HG03521 (cell line): ENCODE measurements at regions not wholly inside any gene's neighbourhood (a gene's known extent, or its start where the extent isn't known, plus 50 kb on each side); places are given as distances from the start of the nearest gene placed in this dataset.
"Not testable (repeated sequence)": the region's sequence is repeated elsewhere in the genome, so short reads cannot be mapped to it uniquely, and the experiment has no call there.

Experiments used
- ATAC-seq: cut with Tn5 transposase; IDR thresholded peaks from one replicate; pipeline ENCODE4 v1.9.1; 2021; ENCODE audit warnings: mild to moderate bottlenecking, moderate library complexity; ENCODE audit not compliant: unreplicated experiment

DNA sequence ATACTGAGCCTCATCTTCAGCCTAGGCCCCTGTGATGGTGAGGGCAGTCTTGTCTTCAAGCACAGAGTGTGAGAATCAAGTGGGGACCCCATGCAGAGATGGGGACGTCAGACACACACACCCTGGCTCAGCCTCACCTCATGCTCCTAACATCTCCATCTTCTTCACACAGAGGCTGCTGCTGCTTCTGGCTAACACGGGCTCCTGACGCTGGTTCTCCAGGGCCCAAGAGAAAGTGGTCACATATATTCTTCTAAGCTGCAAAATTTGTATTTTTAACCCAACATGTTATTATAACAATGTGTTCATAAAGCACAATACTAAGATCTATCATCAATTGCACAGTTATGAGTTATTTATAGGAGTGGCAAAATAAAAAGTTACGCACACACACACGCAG lies 101.2 kb downstream of the VPREB1 start:
- ATAC-seq: no peak

DNA sequence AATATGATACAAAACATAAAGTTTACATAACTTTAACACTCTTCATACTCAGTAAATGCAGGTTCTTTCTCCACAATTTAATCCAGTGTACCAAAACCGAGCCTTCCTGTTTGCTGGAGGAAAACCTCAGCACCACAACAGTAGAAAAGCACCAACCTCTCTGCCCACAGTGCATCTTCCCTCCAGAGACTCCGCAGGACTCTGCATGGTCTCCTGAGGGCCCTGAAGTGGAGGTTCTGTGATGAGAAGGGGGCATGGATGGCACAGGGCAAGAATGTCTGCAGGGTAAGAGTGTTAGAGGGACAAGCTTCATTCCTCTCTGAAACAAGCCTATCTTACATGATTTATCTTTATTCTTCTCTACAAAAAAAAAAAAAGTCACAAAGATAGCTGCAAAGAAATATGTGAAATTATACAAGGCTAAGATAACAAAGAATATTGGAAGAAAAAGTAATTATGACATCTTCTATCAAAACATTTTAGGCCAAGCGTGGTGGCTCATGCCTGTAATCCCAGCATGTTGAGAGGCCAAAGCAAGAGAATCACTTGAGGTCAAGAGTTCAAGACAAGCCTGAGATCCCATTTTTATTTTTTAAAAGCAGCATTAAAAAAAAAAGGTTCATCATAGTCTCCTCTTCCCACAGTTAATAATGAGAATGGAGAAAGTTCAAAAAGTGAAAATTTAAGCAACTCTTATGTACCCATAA lies 102.0 kb downstream of the VPREB1 start:
- no peak for ATAC-seq

DNA sequence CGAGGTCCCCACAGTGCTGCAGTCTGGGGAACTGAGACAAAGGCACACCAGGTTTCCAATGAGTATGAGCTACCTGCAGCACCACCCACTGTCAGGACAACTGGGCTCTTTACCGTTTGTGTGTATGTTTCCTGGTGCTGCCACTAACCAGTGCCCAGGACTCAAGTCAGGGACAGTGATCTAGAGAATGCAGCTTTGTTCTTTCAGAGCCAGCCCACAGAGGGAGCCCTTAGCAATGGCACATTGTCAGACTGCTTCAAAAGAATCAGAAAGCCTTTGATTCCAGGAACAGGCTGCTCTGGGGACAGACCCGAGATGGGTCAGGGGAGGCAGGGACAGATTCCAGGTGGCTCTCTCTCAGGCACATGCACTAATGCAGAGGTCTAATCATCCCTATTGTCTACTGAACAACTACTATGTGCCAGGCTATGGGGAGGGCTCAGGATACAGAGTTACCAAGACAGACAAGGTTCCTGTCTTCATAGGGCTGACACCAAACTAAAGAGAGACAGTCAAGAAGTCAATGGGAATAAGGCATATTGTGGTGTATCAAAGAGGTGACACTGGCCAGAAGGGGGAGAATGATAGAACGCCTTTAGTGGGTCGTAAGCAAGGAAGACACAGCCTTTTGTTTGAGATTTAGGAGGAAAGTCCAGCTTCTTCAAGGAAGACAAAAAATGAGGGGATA lies 103.7 kb downstream of the VPREB1 start:
- ATAC-seq: no peak

DNA sequence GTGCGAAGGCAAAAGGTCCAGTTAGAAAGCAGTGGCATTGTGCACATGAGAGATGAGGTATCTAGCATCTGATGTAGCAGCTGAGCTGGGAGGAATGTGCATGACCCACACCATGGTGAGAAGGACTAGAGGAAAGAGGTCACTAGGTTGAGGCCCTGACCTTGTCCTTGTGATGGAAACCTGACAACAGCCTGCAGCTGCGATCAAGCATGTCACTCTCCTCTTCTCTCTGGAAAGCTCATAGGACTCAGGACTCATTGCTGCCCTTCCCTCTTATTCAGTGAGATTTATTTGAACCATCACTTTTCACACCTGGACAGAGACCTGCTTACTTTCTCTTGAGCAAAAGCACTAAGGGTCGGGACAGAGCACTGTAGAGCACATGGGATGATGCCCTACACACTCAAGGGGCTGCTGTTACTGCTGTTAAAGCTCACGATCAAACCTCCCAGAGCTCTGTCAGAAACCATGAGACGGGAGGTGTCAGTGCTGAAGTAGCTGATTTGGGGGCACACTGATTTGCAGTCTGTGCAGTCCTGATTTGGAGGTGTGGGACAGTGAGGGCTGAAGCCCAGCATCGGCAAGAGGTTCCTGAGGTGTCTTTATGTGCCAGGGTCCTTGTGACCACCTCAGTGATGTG lies 104.3 kb downstream of the VPREB1 start:
- ATAC-seq: no peak

DNA sequence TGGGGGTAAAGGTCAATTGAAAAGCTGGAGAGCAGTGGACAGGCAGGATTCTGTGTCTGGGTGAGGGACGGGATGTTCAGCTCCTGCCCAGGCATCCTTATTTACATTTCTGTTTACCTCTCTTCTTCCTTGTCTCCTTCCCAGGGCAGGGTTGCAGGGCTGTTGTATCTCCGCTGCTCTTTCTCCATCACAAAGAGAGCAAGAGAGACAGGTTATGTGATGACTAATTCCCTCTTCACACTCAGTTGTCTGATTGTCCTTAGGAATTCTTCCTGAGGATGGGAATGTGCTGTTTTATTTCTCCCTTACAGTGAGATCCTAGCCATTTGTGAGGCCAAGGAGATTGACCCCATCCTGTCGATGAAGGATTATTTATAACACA lies 104.9 kb downstream of the VPREB1 start:
- ATAC-seq: no peak

DNA sequence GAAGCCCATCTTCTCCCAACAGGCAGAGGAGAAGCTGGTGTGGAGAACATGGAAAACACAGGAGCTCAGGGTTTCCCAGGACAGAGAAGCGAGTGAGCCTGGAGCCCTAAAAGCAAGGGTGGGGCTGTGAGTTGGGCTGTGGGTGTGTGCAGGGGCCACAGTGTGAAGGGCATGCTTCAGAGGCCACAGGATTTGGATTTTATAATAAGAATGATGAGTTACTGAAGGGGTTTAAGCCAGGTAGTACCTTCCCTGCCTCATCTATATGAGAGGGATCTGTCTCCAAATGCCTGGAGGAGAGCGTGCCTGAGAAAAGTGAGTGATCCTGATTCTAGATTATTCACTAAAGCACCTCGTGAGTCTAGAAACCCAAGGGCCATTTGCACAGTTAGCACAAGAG lies 106.8 kb downstream of the VPREB1 start:
- ATAC-seq: no peak

DNA sequence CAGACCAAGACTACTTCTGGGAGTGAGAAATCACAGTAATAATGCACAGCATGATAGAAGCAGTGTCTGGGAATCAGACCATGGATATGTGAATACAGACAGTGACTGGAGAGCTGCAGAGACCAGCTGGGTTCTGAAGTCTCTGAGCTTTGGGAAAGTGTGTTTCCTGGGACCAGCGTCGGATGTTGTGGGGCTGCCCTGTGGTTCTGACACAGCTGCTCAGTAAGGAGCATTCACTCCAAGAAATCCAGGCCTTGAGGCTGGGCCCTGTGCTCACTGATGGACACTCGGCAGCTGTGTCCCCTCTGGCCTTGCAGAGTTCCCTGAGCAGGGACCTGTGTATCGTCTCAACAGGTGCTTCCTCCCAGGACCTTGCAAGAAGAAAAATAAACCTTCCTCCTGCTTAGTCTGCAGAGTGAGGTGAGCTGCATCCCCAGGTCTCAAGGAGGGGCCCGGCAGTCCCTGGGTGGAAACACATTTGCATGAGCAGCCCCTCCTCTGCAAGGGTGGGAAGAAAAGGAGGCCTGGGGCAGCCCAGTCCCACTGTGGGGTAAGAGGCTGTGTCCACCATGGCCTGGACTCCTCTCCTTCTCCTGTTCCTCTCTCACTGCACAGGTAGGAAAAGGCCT lies 107.9 kb downstream of the VPREB1 start:
- no peak for ATAC-seq

DNA sequence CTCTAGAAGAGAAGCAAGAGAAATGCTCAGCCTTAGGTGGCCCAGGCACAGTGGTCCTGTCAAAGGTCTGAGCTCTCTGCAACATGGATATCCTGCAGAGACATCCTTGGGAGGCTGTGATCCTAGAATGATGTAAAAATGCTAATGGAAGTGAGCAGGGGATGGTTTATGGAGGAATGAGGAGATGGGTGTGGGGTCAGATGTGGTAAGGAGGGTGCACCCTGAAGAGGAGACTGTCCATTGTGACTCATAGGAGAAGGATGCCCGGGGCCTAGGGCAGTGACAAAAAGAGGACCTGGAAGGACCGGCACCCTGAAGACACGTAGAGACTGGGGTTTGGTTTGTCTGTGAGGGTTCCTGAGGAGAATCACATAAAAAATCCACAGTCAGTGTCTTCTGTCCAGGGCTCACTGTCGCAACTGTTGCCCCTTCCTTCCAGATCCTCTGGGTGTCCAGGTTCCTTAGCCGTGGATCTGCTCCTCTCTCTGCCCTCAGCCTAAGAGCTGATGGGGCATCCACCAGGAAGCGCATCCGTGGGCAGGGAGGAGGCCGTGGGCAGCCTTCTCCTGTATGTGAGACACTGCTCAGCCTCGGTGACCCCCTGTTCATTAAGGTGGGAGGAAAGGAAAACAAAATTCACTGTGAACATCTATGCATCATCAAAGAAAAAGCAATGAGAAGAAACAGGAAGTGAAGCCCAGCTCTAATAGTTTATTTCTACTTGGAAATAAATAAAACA lies 110.7 kb downstream of the VPREB1 start:
- no peak for ATAC-seq

DNA sequence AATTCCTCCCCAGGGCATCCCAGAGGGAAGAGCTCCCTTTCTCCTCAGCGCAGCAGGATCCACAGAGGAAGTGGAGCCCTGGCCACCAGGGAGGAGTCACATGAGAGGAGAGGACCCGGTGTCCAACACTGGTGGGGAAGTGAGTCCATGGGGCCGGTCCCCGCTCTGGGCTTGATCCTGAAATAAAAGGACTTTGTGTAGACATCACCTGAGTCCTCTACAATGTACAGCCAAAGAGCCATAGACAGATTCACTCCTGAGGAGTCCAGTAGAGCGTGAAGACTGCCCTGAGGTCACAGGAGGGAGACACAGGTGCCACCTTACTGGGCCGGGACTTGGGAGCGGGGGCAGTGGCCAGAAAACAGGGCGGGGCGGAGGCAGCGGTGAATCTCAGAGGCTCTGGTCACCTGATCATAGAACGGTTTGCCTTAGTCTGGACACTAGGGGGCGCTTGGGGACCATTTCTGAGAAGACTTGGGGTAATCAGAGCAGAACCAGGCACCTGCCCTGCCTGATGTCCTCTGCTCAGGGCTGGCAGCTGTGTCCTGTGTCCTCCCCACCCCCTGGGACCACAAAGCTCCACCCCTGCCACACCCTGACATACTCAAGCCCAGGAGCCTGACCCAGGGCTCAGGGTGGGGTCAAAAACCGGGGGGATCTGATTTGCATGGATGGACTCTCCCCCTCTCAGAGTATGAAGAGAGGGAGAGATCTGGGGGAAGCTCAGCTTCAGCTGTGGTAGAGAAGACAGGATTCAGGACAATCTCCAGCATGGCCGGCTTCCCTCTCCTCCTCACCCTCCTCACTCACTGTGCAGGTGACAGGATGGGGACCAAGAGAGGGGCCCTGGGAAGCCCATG lies 112.7 kb downstream of the VPREB1 start:
- peak; percentile 82 for ATAC-seq

DNA sequence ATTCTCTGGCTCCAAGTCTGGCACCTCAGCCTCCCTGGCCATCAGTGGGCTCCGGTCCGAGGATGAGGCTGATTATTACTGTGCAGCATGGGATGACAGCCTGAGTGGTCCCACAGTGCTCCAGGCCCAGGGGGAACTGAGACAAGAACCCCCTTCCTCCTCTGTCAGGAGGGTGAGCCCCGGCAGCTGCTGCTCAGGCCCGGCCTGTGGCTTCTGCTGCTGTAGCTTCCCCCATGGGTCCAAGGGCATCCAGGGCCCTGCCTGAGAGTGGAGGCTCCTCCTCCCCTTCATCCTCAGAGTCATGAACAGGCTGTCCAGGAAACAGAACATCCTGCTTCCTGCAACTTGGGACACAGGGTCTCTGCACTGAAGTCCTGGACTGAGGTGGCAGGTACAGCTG lies 113.6 kb downstream of the VPREB1 start:
- no peak for ATAC-seq

DNA sequence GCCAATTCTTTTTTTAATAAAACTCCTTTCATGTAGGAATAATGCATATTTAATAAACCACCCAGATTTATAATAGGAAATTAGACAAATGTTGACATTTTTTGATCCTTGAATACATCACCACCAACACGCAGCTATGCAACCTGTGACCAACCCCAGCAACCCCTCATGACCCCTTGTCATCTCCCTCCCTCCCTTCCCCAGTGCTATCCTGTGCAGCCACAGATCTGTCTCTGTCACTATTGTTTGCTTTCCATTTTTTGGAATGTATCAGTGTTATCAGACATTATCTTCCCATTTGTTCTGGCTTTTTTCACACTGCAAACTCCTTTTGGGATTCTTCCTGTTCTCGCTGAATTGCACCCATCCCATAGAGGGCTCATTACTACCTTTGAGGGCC lies 114.1 kb downstream of the VPREB1 start:
- ATAC-seq: no peak

DNA sequence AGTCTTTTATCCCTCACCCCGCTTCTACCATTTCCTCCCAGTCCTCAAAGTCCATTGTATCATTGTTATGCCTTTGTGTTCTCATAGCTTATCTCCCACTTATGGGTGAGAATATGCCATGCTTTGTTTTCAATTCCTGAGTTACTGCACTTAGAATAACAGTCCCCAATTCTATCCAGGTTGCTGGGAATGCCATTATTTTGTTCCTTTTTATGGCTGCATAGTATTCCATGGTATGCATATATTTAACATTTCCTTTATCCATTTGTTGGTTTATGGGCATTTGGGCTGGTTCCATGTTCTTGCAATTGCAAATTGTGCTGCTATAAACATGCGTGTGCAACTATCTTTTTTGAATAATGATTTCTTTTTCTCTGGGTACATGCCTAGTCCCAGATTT lies 114.9 kb downstream of the VPREB1 start:
- no peak for ATAC-seq

DNA sequence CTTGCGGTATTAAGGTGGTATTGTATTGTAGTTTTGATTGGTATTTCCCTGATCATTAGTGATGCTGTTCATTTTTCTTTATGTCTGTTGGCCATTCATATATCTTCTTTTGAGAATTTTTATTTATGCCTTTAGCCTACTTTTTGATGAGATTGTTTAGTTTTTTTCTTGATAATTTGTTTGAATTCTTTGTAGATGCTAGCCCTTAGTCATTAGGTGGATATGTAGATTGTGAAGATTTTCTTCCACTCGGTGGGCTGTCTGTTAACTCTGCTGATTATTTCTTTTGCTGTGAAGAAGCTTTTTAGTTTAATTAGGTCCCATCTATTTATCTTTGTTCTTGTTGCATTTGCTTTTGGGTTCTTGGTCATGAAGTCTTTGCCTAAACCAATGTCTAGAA lies 115.4 kb downstream of the VPREB1 start:
- ATAC-seq: no peak

DNA sequence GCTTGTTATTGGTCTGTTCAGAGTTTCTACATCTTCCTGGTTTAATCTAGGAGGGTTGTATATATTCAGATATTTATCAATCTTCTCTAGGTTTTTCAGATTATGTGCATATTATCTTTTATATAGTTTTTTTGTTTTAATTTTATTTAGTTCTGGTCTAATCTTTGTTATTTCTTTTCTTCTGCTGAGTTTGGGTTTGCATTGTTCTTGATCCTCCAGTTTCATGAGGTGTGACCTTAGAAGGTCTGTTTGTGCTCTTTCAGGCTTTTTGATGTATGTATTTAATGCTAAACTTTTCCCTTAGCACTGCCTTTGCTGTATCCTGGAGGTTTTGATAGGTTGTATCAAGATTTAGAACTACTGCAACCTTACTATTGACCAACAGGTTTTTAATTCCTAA lies 117.7 kb downstream of the VPREB1 start:
- no peak for ATAC-seq

DNA sequence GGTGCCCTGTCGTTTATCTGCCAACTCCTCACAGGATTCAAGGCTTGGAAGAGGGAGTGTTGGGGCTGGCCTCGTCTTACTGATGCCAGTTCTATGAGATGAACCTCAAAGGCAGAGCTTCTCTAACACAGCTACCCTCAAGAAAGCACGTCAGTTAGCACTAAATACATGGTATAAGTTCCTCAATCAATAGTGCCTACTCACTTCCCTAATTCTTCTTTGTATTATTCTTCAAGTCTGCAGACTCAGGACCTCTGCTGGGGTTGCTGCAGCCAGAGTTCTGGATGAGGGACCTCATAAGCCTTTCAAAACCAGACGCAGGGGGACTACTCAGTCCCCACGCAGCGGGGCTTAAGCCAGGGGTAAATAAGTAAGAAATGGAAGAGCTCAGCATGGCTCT lies 118.3 kb downstream of the VPREB1 start:
- ATAC-seq: no peak

DNA sequence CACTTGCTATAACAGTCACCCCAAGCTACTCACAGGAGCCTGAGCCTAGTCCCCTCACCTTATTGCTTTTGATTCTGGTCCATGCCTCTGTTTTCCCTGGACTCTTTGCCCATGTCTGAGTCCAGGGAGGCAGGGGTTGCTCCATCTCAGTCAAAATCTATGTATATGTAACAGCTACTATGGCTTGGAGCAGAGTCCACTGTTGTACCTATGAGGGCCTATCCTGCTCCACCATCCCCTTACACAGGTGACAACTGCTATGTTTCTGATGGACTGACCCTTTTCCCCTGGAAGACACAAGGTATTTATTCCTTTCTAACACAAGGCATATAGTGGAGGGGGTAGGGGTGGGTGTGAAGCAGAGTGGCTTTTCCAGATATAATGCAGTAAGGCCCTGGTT lies 119.6 kb downstream of the VPREB1 start:
- ATAC-seq: no peak

DNA sequence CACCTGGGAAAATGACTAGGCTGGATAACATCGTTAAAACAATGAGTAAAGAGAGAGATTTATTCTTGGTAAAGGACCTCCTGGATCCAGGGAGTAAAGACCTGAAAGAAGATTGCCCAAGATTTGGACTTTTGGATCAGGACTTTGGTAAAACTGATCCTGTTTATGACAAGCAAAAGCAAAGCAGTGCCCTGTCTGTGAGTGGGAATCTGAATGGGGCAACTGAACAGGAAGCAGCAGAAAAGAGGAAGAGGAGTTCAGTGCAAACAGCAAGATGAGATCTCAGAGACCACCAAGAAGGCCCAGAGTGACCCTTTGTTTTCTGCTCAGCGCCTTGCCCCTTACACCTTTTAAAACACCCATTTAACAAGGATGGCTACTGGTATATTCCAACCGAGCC lies 122.0 kb downstream of the VPREB1 start:
- ATAC-seq: no peak

DNA sequence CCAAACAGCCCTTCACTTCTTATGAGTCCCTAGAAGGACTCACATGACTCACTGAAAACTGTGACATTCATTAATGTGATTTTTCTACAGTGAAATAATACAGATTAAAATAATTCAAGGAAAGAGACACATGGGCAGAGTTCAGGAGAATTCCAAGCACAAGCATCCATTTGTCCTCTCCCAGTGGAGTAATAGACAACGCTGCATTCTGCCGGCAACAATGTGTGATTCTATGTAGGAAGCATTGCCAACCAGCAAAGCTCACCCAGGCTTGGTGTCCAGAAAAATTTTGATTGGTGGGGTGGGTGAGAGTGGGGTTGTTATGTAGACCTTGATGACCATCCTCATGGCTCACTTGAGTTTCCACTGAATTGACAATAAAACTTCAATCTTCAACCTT lies 123.9 kb downstream of the VPREB1 start:
- no peak for ATAC-seq

DNA sequence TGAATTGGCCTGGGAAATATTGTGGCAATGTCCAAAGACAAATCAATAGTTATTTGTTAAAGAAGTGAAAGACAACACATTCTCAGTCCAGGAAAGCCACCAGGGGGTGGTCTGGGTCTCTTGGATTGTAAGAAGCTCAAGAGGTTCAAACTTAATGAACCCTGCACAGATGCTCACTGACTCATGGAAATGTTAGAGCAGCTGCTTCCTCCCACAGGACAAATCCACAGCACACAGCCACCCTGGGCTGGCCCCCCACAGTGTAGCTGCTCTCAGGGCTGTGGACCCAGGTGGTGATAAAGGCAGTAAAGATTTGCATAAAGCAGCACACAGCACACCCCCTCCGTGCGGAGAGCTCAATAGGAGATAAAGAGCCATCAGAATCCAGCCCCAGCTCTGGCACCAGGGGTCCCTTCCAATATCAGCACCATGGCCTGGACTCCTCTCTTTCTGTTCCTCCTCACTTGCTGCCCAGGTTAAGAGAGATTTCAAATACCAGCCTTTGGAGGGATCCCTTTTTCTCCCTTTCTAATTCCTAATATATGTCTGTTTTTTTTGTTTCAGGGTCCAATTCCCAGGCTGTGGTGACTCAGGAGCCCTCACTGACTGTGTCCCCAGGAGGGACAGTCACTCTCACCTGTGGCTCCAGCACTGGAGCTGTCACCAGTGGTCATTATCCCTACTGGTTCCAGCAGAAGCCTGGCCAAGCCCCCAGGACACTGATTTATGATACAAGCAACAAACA lies 124.8 kb downstream of the VPREB1 start:
- ATAC-seq: not testable (repeated sequence)

DNA sequence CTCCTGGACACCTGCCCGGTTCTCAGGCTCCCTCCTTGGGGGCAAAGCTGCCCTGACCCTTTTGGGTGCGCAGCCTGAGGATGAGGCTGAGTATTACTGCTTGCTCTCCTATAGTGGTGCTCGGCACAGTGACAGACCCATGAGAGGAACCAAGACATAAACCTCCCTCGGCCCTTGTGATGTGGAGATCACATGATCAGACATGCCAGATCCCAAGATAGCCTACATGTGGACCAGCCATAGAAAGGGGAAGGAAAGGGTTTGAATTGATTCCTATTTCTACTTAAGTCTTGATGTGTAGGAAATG lies 125.3 kb downstream of the VPREB1 start:
- no peak for ATAC-seq
